Thoracic aorta (tissue), 2 donors: ENCODE measurements at regions not wholly inside any gene's neighbourhood (a gene's known extent, or its start where the extent isn't known, plus 50 kb on each side); places are given as distances from the start of the nearest gene placed in this dataset.

ENCODE experiments used
- ATAC-seq: fragments of 150-250 bp; one replicate; pipeline ENCODE4 v1.8.0; 2017; ENCODE audit warnings: low read depth; ENCODE audit not compliant: insufficient number of reproducible peaks, low FRiP score
- DNase-seq: peaks from one replicate; pipeline ENCODE4 v3.0.0-alpha.2; 2020; ENCODE audit warnings: low spot score
- H3K27ac ChIP-seq, 2 donors: fragments of 200-600 bp; sonication (generic); 1 replicate in 1 of 2; 2 replicates in 1 of 2; pipeline ENCODE4 v1.5.1; 2016; ENCODE audit warnings: mild to moderate bottlenecking in 2 of 2, moderate library complexity in 2 of 2
- H3K27me3 ChIP-seq: fragments of 200-600 bp; sonication (generic); replicated peaks from 2 replicates; pipeline ENCODE4 v1.6.0; 2016; ENCODE audit warnings: mild to moderate bottlenecking; ENCODE audit not compliant: insufficient read depth
- H3K36me3 ChIP-seq: fragments of 200-600 bp; sonication (generic); one replicate; pipeline ENCODE4 v1.5.1; 2016
- H3K4me1 ChIP-seq, 2 donors: fragments of 200-600 bp; sonication (generic); 1 replicate in 1 of 2; 2 replicates in 1 of 2; pipeline versions ENCODE4 v1.5.1 to v1.6.0; 2016; ENCODE audit warnings: low read depth in 2 of 2, mild to moderate bottlenecking in 1 of 2; ENCODE audit not compliant: control insufficient read depth in 1 of 2
- H3K4me3 ChIP-seq: fragments of 200-600 bp; sonication (generic); 2 replicates; pipeline ENCODE4 v1.5.1; 2016; ENCODE audit warnings: mild to moderate bottlenecking
- H3K9me3 ChIP-seq: fragments of 200-600 bp; sonication (generic); 2 replicates; pipeline ENCODE4 v1.5.1; 2016
- TF ChIP-seq, protein P1 (sequence below): fragments of 200-600 bp; sonication (generic); IDR thresholded peaks from one replicate; pipeline ENCODE4 v1.5.1; 2019; ENCODE audit warnings: antibody characterized with exemption

GRCh38 chr22:44442186-44442815 is 55.7 kb downstream of the RTL6 start:
- H3K36me3 ChIP-seq: no peaks in the 10 kb centered on the region
- no peaks in the 10 kb centered on the region for H3K27me3 ChIP-seq
- DNase-seq: no peak
- no peak overlapping the region for H3K4me3 ChIP-seq
- no peak for ATAC-seq
- H3K4me1 ChIP-seq: no peaks in the 10 kb centered on the region
- no peaks in the 10 kb centered on the region for H3K9me3 ChIP-seq
- TF ChIP-seq, protein P1, sequence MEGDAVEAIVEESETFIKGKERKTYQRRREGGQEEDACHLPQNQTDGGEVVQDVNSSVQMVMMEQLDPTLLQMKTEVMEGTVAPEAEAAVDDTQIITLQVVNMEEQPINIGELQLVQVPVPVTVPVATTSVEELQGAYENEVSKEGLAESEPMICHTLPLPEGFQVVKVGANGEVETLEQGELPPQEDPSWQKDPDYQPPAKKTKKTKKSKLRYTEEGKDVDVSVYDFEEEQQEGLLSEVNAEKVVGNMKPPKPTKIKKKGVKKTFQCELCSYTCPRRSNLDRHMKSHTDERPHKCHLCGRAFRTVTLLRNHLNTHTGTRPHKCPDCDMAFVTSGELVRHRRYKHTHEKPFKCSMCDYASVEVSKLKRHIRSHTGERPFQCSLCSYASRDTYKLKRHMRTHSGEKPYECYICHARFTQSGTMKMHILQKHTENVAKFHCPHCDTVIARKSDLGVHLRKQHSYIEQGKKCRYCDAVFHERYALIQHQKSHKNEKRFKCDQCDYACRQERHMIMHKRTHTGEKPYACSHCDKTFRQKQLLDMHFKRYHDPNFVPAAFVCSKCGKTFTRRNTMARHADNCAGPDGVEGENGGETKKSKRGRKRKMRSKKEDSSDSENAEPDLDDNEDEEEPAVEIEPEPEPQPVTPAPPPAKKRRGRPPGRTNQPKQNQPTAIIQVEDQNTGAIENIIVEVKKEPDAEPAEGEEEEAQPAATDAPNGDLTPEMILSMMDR: no peak
- H3K27ac ChIP-seq: no peak overlapping the region

DNA sequence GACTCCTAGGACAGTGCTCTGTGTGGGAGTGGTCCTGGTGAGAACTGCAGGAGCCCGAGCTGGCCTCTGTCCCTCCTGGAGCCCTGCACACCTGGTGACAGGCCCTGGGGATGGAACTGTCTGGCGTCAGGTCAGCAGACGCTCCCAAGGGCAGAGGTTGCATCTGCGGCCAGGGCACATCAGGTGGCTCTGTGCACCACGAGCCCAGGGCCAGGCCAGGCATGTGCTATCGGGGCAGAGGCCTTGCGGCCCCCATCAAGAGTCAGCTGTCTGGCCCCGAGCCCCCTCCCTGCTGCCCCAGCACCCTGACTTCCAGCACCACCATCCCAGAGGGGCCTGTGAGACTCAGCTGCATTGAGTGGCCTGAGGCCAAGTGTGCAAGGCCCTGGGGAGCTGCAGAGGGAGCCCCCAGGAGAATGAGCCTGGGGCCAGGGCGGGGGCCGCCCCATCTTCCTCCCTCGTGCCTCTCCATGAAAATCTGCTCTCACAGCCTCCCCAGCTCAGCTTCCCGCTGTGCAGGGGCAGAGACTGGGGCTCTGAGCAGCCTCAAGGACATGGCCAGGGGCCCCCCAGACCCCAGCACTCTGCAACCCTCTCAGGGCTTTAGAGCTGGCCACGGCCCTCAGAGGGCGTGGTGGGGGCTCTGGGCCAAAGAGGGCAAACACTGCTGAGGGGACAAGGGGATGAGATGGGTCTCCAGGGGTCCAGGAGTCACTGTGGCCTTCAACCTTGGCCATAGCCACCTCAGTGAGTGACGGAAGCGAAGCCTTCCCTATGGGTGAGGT is 56.4 kb downstream of the RTL6 start:
- DNase-seq: no peak
- no peak overlapping the region for H3K27ac ChIP-seq

GRCh38 chr22:44440224-44441160 is 57.5 kb downstream of the RTL6 start:
- Histone ChIP-seq H3K27ac (no peak overlapping the region), H3K27me3 (no peaks in the 10 kb centered on the region), H3K4me3 (no peak overlapping the region), H3K4me1 (no peaks in the 10 kb centered on the region), H3K36me3 (no peaks in the 10 kb centered on the region), H3K9me3 (no peaks in the 10 kb centered on the region)
- TF ChIP-seq, protein P1: no peak
- ATAC-seq (no peak), DNase-seq (no peak)

More for the DNA sequence above, 56.4 kb downstream of the RTL6 start:
- ATAC-seq: no peak
- no peaks in the 10 kb centered on the region for H3K27me3 ChIP-seq
- TF ChIP-seq, protein P1: no peak
- no peaks in the 10 kb centered on the region for H3K4me1 ChIP-seq
- H3K4me3 ChIP-seq: no peak overlapping the region
- no peaks in the 10 kb centered on the region for H3K36me3 ChIP-seq
- H3K9me3 ChIP-seq: no peaks in the 10 kb centered on the region

GRCh38 chr22:44439356-44440223 is 58.4 kb downstream of the RTL6 start:
- no peak for ATAC-seq
- Histone ChIP-seq H3K27ac (no peak overlapping the region), H3K36me3 (no peaks in the 10 kb centered on the region), H3K4me1 (no peaks in the 10 kb centered on the region), H3K4me3 (no peak overlapping the region), H3K27me3 (no peaks in the 10 kb centered on the region), H3K9me3 (no peaks in the 10 kb centered on the region)
- DNase-seq: no peak
- TF ChIP-seq, protein P1: no peak
